ENCODE measurements at regions not wholly inside any gene's neighbourhood (a gene's known extent, or its start where the extent isn't known, plus 50 kb on each side); places are given as distances from the start of the nearest gene placed in this dataset.

DNA sequence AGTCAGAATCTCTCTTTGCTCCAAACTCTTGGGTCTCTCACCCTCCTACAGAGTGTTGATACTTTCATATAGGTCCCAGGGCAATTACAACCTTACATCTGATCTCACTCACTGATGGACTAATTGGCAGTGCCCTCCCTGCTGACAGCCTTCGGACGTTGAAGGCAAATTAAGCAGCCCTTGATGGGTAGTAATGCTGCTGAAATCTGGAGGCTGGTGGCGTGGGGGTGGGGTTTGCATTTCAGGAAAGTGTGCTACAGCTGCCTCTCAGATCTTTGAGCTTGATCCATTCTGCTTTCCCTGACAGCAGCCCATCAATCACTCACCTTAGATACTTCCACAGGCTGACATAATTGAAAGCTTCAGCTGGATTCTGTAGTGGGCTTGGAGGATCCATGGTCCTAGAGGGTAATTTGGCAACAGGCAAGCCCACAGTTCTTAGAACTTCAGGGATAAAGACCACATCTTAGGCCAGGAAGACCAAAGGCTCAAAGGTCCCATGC lies 349.1 kb upstream of the PODXL start:
- Histone ChIP-seq H3K36me3 (no peaks in the 10 kb centered on the region), H3K4me1 (no peaks in the 10 kb centered on the region), H3K27ac (no peak overlapping the region), H3K9me3 (no peaks in the 10 kb centered on the region), H3K27me3 (peaks cover 0 to 5% of the 10 kb centered on the region in 2 donors), H3K4me3 (no peak overlapping the region)
- TF ChIP-seq POLR2A (IDR thresholded peaks at IDR 0.05), result no peak
- no peak for TF ChIP-seq CTCF (IDR thresholded peaks at IDR 0.05)
- intact Hi-C loops (cut with DNase I; ENCODE audit: low total_unique reads), result no loop called here
- no peak for DNase-seq

- intact Hi-C loops (cut with DNase I; ENCODE audit: low total_unique reads), result no loop called here
- Histone ChIP-seq H3K27ac (no peak overlapping the region), H3K36me3 (no peaks in the 10 kb centered on the region), H3K4me1 (no peaks in the 10 kb centered on the region), H3K27me3 (peaks cover 0 to 3% of the 10 kb centered on the region in 2 donors), H3K9me3 (no peaks in the 10 kb centered on the region), H3K4me3 (no peak overlapping the region)
- TF ChIP-seq CTCF (IDR thresholded peaks at IDR 0.05), result no peak
- no peak for TF ChIP-seq POLR2A (IDR thresholded peaks at IDR 0.05)
- DNase-seq, result no peak
Observed at GRCh38 chr7:131904760-131905327, 348.4 kb upstream of the PODXL start.

DNA sequence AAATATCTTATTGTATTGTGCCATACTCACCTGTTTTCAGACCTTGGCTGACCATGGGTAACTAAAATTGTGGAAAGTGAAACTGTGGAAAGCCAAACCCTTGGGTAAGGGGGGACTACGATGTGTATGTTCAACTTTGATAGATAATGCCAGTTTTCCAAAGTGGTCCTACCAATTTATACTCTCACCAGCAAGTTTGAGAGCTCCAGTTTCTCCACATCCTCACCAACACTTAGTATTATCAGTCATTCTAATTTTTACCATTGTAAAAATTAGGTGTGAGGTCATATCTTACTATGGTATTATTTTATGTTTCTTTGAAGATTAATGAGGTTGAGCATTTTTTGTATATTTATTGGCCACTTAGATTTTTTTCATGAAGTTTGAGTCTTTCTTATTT lies 346.9 kb upstream of the PODXL start:
- H3K4me1 ChIP-seq, result no peaks in the 10 kb centered on the region
- peaks cover 0 to 3% of the 10 kb centered on the region in 2 donors for H3K27me3 ChIP-seq
- intact Hi-C loops (cut with DNase I; ENCODE audit: low total_unique reads), result no loop called here
- H3K36me3 ChIP-seq, result no peaks in the 10 kb centered on the region
- DNase-seq, result no peak
- TF ChIP-seq CTCF (IDR thresholded peaks at IDR 0.05), result no peak
- TF ChIP-seq POLR2A (IDR thresholded peaks at IDR 0.05), result no peak
- H3K4me3 ChIP-seq, result no peak overlapping the region
- H3K9me3 ChIP-seq, result no peaks in the 10 kb centered on the region
- no peak overlapping the region for H3K27ac ChIP-seq

DNA sequence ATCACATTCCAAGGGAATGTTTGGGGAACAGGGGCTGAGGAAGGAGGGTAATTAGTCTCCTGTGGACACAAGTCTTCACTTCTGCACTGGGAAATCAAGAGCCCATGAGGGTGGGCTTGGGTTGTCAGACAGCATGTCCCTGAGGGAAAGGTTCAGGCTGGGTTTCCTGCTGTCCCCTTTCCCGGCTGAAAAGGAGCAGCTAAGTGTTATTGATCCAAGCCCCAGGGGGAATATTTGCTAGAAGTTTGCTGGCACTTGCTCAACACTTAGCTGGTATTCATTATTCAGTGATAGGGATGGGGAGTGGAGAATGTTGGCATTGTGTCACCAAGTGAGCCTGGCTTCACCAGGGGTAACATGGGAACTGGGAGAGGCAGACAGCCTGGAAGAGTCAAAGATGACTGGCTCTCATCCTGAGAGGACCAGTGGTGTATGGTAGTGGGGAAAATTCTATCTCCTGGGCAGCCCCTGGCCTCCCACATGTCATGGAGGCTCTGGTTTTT lies 344.4 kb upstream of the PODXL start:
- intact Hi-C loops (cut with DNase I; ENCODE audit: low total_unique reads), result no loop called here
- Histone ChIP-seq H3K27me3 (no peaks in the 10 kb centered on the region), H3K36me3 (no peaks in the 10 kb centered on the region), H3K27ac (no peak overlapping the region), H3K4me1 (no peaks in the 10 kb centered on the region), H3K9me3 (no peaks in the 10 kb centered on the region), H3K4me3 (no peak overlapping the region)
- no peak for TF ChIP-seq CTCF (IDR thresholded peaks at IDR 0.05)
- no peak for TF ChIP-seq POLR2A (IDR thresholded peaks at IDR 0.05)
- no peak for DNase-seq

GRCh38 chr7:131899271-131900030 lies 343.0 kb upstream of the PODXL start:
- intact Hi-C loops (cut with DNase I; ENCODE audit: low total_unique reads), result no loop called here

More at GRCh38 chr7:131899271-131900030, 343.0 kb upstream of the PODXL start:
- no peaks in the 10 kb centered on the region for H3K27me3 ChIP-seq
- no peaks in the 10 kb centered on the region for H3K4me1 ChIP-seq
- H3K4me3 ChIP-seq, result no peak overlapping the region
- TF ChIP-seq CTCF (IDR thresholded peaks at IDR 0.05), result no peak
- TF ChIP-seq POLR2A (IDR thresholded peaks at IDR 0.05), result no peak
- no peak for DNase-seq
- no peak overlapping the region for H3K27ac ChIP-seq
- H3K9me3 ChIP-seq, result no peaks in the 10 kb centered on the region
- no peaks in the 10 kb centered on the region for H3K36me3 ChIP-seq
